Osteoblast (primary cell): ENCODE measurements at regions not wholly inside any gene's neighbourhood (a gene's known extent, or its start where the extent isn't known, plus 50 kb on each side); places are given as distances from the start of the nearest gene placed in this dataset.

ENCODE experiments used
- DNase-seq: peaks from one replicate; pipeline ENCODE4 v3.0.0; 2011; ENCODE audit warnings: low spot score, mixed read lengths; ENCODE audit not compliant: insufficient read length; ENCODE audit errors: missing footprints
- H2AFZ ChIP-seq: 2 replicates; pipeline ENCODE4 v1.6.0; 2011; ENCODE audit warnings: mild to moderate bottlenecking, low read length
- H3K27ac ChIP-seq: 2 replicates; pipeline ENCODE4 v1.5.1; 2011; ENCODE audit warnings: mild to moderate bottlenecking, low read depth, low read length, moderate library complexity
- H3K27me3 ChIP-seq: 2 replicates; pipeline ENCODE4 v1.6.0; 2012; ENCODE audit warnings: mild to moderate bottlenecking, control low read depth, inconsistent platforms, low read length, moderate library complexity; ENCODE audit not compliant: insufficient read depth
- H3K36me3 ChIP-seq: 2 replicates; pipeline ENCODE4 v1.5.1; 2011; ENCODE audit warnings: mild to moderate bottlenecking, low read length, control low read depth, moderate library complexity; ENCODE audit not compliant: insufficient read depth
- H3K4me1 ChIP-seq: 2 replicates; pipeline ENCODE4 v1.5.1; 2011; ENCODE audit warnings: mild to moderate bottlenecking, low read length, control low read depth, moderate library complexity; ENCODE audit not compliant: insufficient read depth
- H3K4me2 ChIP-seq: 2 replicates; pipeline ENCODE4 v1.6.0; 2011; ENCODE audit warnings: mild to moderate bottlenecking, low read length; ENCODE audit not compliant: insufficient read depth
- H3K4me3 ChIP-seq: fragments of 200-600 bp; sonication (generic); 3 replicates; pipeline ENCODE4 v1.5.1; 2012; ENCODE audit warnings: mild to moderate bottlenecking, low read length, inconsistent platforms; ENCODE audit not compliant: insufficient read depth
- H3K79me2 ChIP-seq: 2 replicates; pipeline ENCODE4 v1.6.0; 2012; ENCODE audit warnings: mild to moderate bottlenecking, low read length, control low read depth, inconsistent platforms; ENCODE audit not compliant: insufficient read depth
- H3K9me3 ChIP-seq: 2 replicates; pipeline ENCODE4 v1.5.1; 2011; ENCODE audit warnings: low read depth, low read length, control low read depth
- H4K20me1 ChIP-seq: 2 replicates; pipeline ENCODE4 v1.6.0; 2012; ENCODE audit warnings: mild to moderate bottlenecking, low read length, control low read depth; ENCODE audit not compliant: insufficient read depth
- CTCF ChIP-seq: IDR thresholded peaks from 2 replicates; pipeline ENCODE4 v1.5.1; 2011; ENCODE audit warnings: mild to moderate bottlenecking, low read depth, low read length, moderate library complexity; ENCODE audit errors: extremely low read depth

- DNase-seq: peak; percentile 23
Measured at GRCh38 chr2:57882895-57883515, 163.6 kb upstream of the VRK2 start.

GRCh38 chr2:57884281-57884680, 162.3 kb upstream of the VRK2 start:
- Histone ChIP-seq H4K20me1 (no peaks in the 10 kb centered on the region), H3K79me2 (no peaks in the 10 kb centered on the region), H3K27me3 (no peaks in the 10 kb centered on the region), H2AFZ (no peak overlapping the region), H3K4me3 (no peak overlapping the region), H3K36me3 (no peaks in the 10 kb centered on the region), H3K9me3 (no peaks in the 10 kb centered on the region), H3K4me1 (peaks cover 32% of the 10 kb centered on the region), H3K27ac (no peak overlapping the region), H3K4me2 (no peak overlapping the region)
- no peak for DNase-seq
- no peak for TF ChIP-seq CTCF

More at GRCh38 chr2:57882895-57883515, 163.6 kb upstream of the VRK2 start:
- no peaks in the 10 kb centered on the region for H3K36me3 ChIP-seq
- peak overlapping the region; percentile 86 for H2AFZ ChIP-seq
- H3K9me3 ChIP-seq: no peaks in the 10 kb centered on the region
- no peaks in the 10 kb centered on the region for H4K20me1 ChIP-seq
- H3K27ac ChIP-seq: peak overlapping the region; percentile 64
- peak overlapping the region; percentile 68 for H3K4me2 ChIP-seq
- H3K4me1 ChIP-seq: peaks cover 32% of the 10 kb centered on the region
- no peaks in the 10 kb centered on the region for H3K27me3 ChIP-seq
- peak overlapping the region; percentile 55 for H3K4me3 ChIP-seq
- no peak for TF ChIP-seq CTCF
- no peaks in the 10 kb centered on the region for H3K79me2 ChIP-seq

- Histone ChIP-seq H3K27ac (no peak overlapping the region), H3K36me3 (no peaks in the 10 kb centered on the region), H3K79me2 (no peaks in the 10 kb centered on the region), H3K4me3 (no peak overlapping the region), H3K27me3 (no peaks in the 10 kb centered on the region), H3K4me1 (peaks cover 34% of the 10 kb centered on the region), H3K9me3 (no peaks in the 10 kb centered on the region), H4K20me1 (no peaks in the 10 kb centered on the region), H2AFZ (peak overlapping the region; percentile 6), H3K4me2 (no peak overlapping the region)
- no peak for TF ChIP-seq CTCF
- DNase-seq: no peak
Measured at GRCh38 chr2:57885742-57886141, 160.9 kb upstream of the VRK2 start.

- Histone ChIP-seq H3K9me3 (no peaks in the 10 kb centered on the region), H4K20me1 (no peaks in the 10 kb centered on the region), H3K4me2 (no peak overlapping the region), H3K27ac (no peak overlapping the region), H3K79me2 (no peaks in the 10 kb centered on the region), H3K4me1 (peaks cover 34% of the 10 kb centered on the region), H3K36me3 (no peaks in the 10 kb centered on the region), H2AFZ (peak overlapping the region; percentile 6), H3K4me3 (no peak overlapping the region), H3K27me3 (no peaks in the 10 kb centered on the region)
- TF ChIP-seq CTCF: no peak
- no peak for DNase-seq
Measured at GRCh38 chr2:57886161-57886786, 160.3 kb upstream of the VRK2 start.
